ENCODE measurements at regions not wholly inside any gene's neighbourhood (a gene's known extent, or its start where the extent isn't known, plus 50 kb on each side); places are given as distances from the start of the nearest gene placed in this dataset.

GRCh38 chr16:51812945-51813344, 661.9 kb upstream of the SALL1 start:
- intact Hi-C loops (cut with DNase I): no loop called here
- DNase-seq (no peak), ATAC-seq (ENCODE audit: poor library complexity) (no peak)

- DNase-seq (no peak), ATAC-seq (ENCODE audit: poor library complexity) (no peak)
- intact Hi-C loops (cut with DNase I): no loop called here
Observed at GRCh38 chr16:51807551-51807950, 656.5 kb upstream of the SALL1 start.

- no peak for ATAC-seq (ENCODE audit: poor library complexity)
- intact Hi-C loops (cut with DNase I): no loop called here
- no peak for DNase-seq
Observed at GRCh38 chr16:51801635-51802034, 650.6 kb upstream of the SALL1 start.

- no peak for DNase-seq
- intact Hi-C loops (cut with DNase I): no loop called here
- ATAC-seq (ENCODE audit: poor library complexity): no peak
Observed at GRCh38 chr16:51797669-51798259, 646.7 kb upstream of the SALL1 start.

- ATAC-seq (ENCODE audit: poor library complexity): no peak
- no peak for DNase-seq
Observed at GRCh38 chr16:51779240-51779639, 628.2 kb upstream of the SALL1 start.

GRCh38 chr16:51773071-51773890, 622.2 kb upstream of the SALL1 start:
- ATAC-seq (ENCODE audit: poor library complexity) (no peak), DNase-seq (no peak)
- intact Hi-C loops (cut with DNase I): no loop called here

More at GRCh38 chr16:51779240-51779639, 628.2 kb upstream of the SALL1 start:
- intact Hi-C loops (cut with DNase I): no loop called here

GRCh38 chr16:51766739-51767138, 615.7 kb upstream of the SALL1 start:
- DNase-seq (no peak), ATAC-seq (ENCODE audit: poor library complexity) (no peak)
- intact Hi-C loops (cut with DNase I): no loop called here

GRCh38 chr16:51763072-51763661, 612.1 kb upstream of the SALL1 start:
- ATAC-seq (ENCODE audit: poor library complexity) (no peak), DNase-seq (no peak)

GRCh38 chr16:51762081-51762996, 611.3 kb upstream of the SALL1 start:
- ATAC-seq (ENCODE audit: poor library complexity) (peak; percentile 92), DNase-seq (peak; percentile 78)
- intact Hi-C loops (cut with DNase I): no loop called here

More at GRCh38 chr16:51763072-51763661, 612.1 kb upstream of the SALL1 start:
- intact Hi-C loops (cut with DNase I): no loop called here

- intact Hi-C loops (cut with DNase I): no loop called here
- DNase-seq (no peak), ATAC-seq (ENCODE audit: poor library complexity) (no peak)
Observed at GRCh38 chr16:51761001-51761400, 609.9 kb upstream of the SALL1 start.

- intact Hi-C loops (cut with DNase I): no loop called here
- no peak for ATAC-seq (ENCODE audit: poor library complexity)
- no peak for DNase-seq
Observed at GRCh38 chr16:51759999-51760398, 608.9 kb upstream of the SALL1 start.

GRCh38 chr16:51759329-51759728, 608.3 kb upstream of the SALL1 start:
- no peak for ATAC-seq (ENCODE audit: poor library complexity)
- intact Hi-C loops (cut with DNase I): no loop called here

GRCh38 chr16:51757921-51758479, 606.9 kb upstream of the SALL1 start:
- DNase-seq: no peak
- intact Hi-C loops (cut with DNase I): no loop called here
- no peak for ATAC-seq (ENCODE audit: poor library complexity)

More at GRCh38 chr16:51759329-51759728, 608.3 kb upstream of the SALL1 start:
- DNase-seq: no peak

GRCh38 chr16:51757505-51757904, 606.4 kb upstream of the SALL1 start:
- DNase-seq (no peak), ATAC-seq (ENCODE audit: poor library complexity) (no peak)
- intact Hi-C loops (cut with DNase I): no loop called here

- intact Hi-C loops (cut with DNase I): no loop called here
- ATAC-seq (ENCODE audit: poor library complexity) (no peak), DNase-seq (no peak)
Observed at GRCh38 chr16:51757124-51757470, 606.0 kb upstream of the SALL1 start.

- no peak for ATAC-seq (ENCODE audit: poor library complexity)
- DNase-seq: no peak
- intact Hi-C loops (cut with DNase I): no loop called here
Observed at GRCh38 chr16:51756447-51757123, 605.5 kb upstream of the SALL1 start.

GRCh38 chr16:51755577-51756355, 604.7 kb upstream of the SALL1 start:
- no peak for ATAC-seq (ENCODE audit: poor library complexity)
- intact Hi-C loops (cut with DNase I): no loop called here
- DNase-seq: no peak
